ENCODE measurements at regions not wholly inside any gene's neighbourhood (a gene's known extent, or its start where the extent isn't known, plus 50 kb on each side); places are given as distances from the start of the nearest gene placed in this dataset.

GRCh38 chr5:143889986-143890385, 78.0 kb downstream of the HMHB1 start (continued):
- TF ChIP-seq ZNF407 (CRISPR knock-in tag; IDR thresholded peaks at IDR 0.05; ENCODE audit: not compliant biosample characterization) (no peak), KAT2B (IDR thresholded peaks at IDR 0.05; ENCODE audit: borderline replicate concordance, low read depth, low read length) (no peak), NCOA5 (CRISPR knock-in tag; IDR thresholded peaks at IDR 0.05) (no peak)

- Histone ChIP-seq H3K36me3 (replicated peaks in 1 of 2; ENCODE audit: control insufficient read depth in 1 of 2, insufficient read depth in 2 of 2, low read length in 2 of 2) (no peaks in the 10 kb centered on the region), H3K9me3 (ENCODE audit: low read length) (no peaks in the 10 kb centered on the region), H3K4me1 (ENCODE audit: insufficient read depth, low read length) (no peaks in the 10 kb centered on the region), H3K27ac (ENCODE audit: extremely low read length, insufficient read depth, low read length) (no peak overlapping the region), H3K27me3 (ENCODE audit: control insufficient read depth in 1 of 2, insufficient read depth in 2 of 2, low read length in 2 of 2) (peaks cover 0 to 1% of the 10 kb centered on the region in 2 experiments; a peak in 1 of 5 replicates), H3K79me2 (ENCODE audit: insufficient read depth, low read length) (no peaks in the 10 kb centered on the region), H3K4me2 (ENCODE audit: low read depth, low read length) (no peak overlapping the region), H2AFZ (ENCODE audit: low read length) (no peak overlapping the region), H3K4me3 (replicated peaks in 1 of 3; ENCODE audit: insufficient read depth in 1 of 3, low read depth in 2 of 3, low read length in 3 of 3) (no peak overlapping the region), H4K20me1 (ENCODE audit: insufficient read depth, low read length) (no peaks in the 10 kb centered on the region), H3K9ac (ENCODE audit: insufficient read depth, low read depth, low read length) (no peak overlapping the region)
- in situ Hi-C loops (cut with HindIII; ENCODE audit: extremely low pct_ligation_motif_present, low pct_unique_long_range_greater_than_20kb), result no loop called here
- POLR2A ChIA-PET, result no interaction called here
- ATAC-seq (no peak), DNase-seq (ENCODE audit: low spot score) (no peak), FAIRE-seq (no peak)
- intact Hi-C loops (cut with micrococcal nuclease; ENCODE audit: unreplicated experiment), result no loop called here
- CTCF ChIA-PET (ENCODE audit: low intra/inter-chr PET ratio, low total read pairs), result no interaction called here
- WGBS (ENCODE audit: low lambda C conversion rate), result 32% methylated on average over 3 of the region's 3 CpGs
- BruUV-seq (replicated peaks), result no TSS peak
- TF ChIP-seq ZNF619 (CRISPR knock-in tag; IDR thresholded peaks at IDR 0.05), result no peak
- no peak for TF ChIP-seq ELF3 (CRISPR knock-in tag; IDR thresholded peaks at IDR 0.05)
- TF ChIP-seq TFDP1 (CRISPR knock-in tag; IDR thresholded peaks at IDR 0.05; ENCODE audit: borderline replicate concordance), result no peak
- TF ChIP-seq HOXA5 (CRISPR knock-in tag; IDR thresholded peaks at IDR 0.05), result no peak
- no peak for TF ChIP-seq ZBTB4 (CRISPR knock-in tag; IDR thresholded peaks at IDR 0.05; ENCODE audit: borderline replicate concordance)
- TF ChIP-seq WIZ (CRISPR knock-in tag; IDR thresholded peaks at IDR 0.05), result no peak
- TF ChIP-seq MAX (IDR thresholded peaks at IDR 0.05), result no peak
- no peak for TF ChIP-seq ZNF766 (CRISPR knock-in tag; IDR thresholded peaks at IDR 0.05; ENCODE audit: borderline replicate concordance)
Measured at GRCh38 chr5:143890487-143890886, 78.5 kb downstream of the HMHB1 start.

Data from HepG2 (cell line).